HL-60 (cell line): ENCODE measurements at regions not wholly inside any gene's neighbourhood (a gene's known extent, or its start where the extent isn't known, plus 50 kb on each side); places are given as distances from the start of the nearest gene placed in this dataset.

Experiments used
- CTCF ChIP-seq: IDR thresholded peaks from one replicate; pipeline ENCODE4 v1.5.1; 2011; ENCODE audit warnings: low read length, control low read depth, inconsistent platforms; ENCODE audit not compliant: insufficient read depth
- GABPA ChIP-seq: IDR thresholded peaks from 2 replicates; pipeline ENCODE4 v1.6.1; 2012; ENCODE audit warnings: low read depth
- POLR2AphosphoS5 ChIP-seq: IDR thresholded peaks from 2 replicates; pipeline ENCODE4 v1.6.1; 2012; ENCODE audit warnings: low read depth

- no peak for TF ChIP-seq CTCF
- TF ChIP-seq POLR2AphosphoS5, result no peak
- no peak for TF ChIP-seq GABPA
These were observed 74.6 kb upstream of the ADPGK start for GRCh38 chr15:72858205-72858604.
